Jurkat, Clone E6-1 (cell line): ENCODE measurements at regions not wholly inside any gene's neighbourhood (a gene's known extent, or its start where the extent isn't known, plus 50 kb on each side); places are given as distances from the start of the nearest gene placed in this dataset.

Experiments
- DNase-seq: peaks from one replicate; pipeline ENCODE4 v3.0.0-alpha.2; 2011; ENCODE audit warnings: low read depth, low spot score
- H3K4me3 ChIP-seq: 2 replicates; pipeline ENCODE4 v1.5.1; 2011; ENCODE audit warnings: mild to moderate bottlenecking, low read length, control low read depth, moderate library complexity

- H3K4me3 ChIP-seq: no peak overlapping the region
- DNase-seq: no peak
Measured at GRCh38 chr1:55594701-55595100, 379.5 kb upstream of the USP24 start.

- no peak for DNase-seq
- H3K4me3 ChIP-seq: no peak overlapping the region
Measured at GRCh38 chr1:55593298-55593697, 378.1 kb upstream of the USP24 start.

GRCh38 chr1:55592122-55592521 is 377.0 kb upstream of the USP24 start:
- DNase-seq: no peak

GRCh38 chr1:55589671-55590297 is 374.6 kb upstream of the USP24 start:
- no peak overlapping the region for H3K4me3 ChIP-seq
- no peak for DNase-seq

More at GRCh38 chr1:55592122-55592521, 377.0 kb upstream of the USP24 start:
- H3K4me3 ChIP-seq: no peak overlapping the region

GRCh38 chr1:55588309-55588708 is 373.1 kb upstream of the USP24 start:
- DNase-seq: no peak
- no peak overlapping the region for H3K4me3 ChIP-seq

- DNase-seq: no peak
Measured at GRCh38 chr1:55586771-55587170, 371.6 kb upstream of the USP24 start.

GRCh38 chr1:55585402-55585792 is 370.2 kb upstream of the USP24 start:
- H3K4me3 ChIP-seq: no peak overlapping the region
- no peak for DNase-seq

More at GRCh38 chr1:55586771-55587170, 371.6 kb upstream of the USP24 start:
- H3K4me3 ChIP-seq: no peak overlapping the region

- DNase-seq: no peak
- H3K4me3 ChIP-seq: no peak overlapping the region
Measured at GRCh38 chr1:55584526-55585401, 369.6 kb upstream of the USP24 start.

- no peak for DNase-seq
- H3K4me3 ChIP-seq: no peak overlapping the region
Measured at GRCh38 chr1:55582084-55582483, 366.9 kb upstream of the USP24 start.

- H3K4me3 ChIP-seq: no peak overlapping the region
- DNase-seq: no peak
Measured at GRCh38 chr1:55580845-55581332, 365.7 kb upstream of the USP24 start.

GRCh38 chr1:55579332-55580001 is 364.3 kb upstream of the USP24 start:
- DNase-seq: no peak
- no peak overlapping the region for H3K4me3 ChIP-seq

GRCh38 chr1:55578646-55579045 is 363.5 kb upstream of the USP24 start:
- H3K4me3 ChIP-seq: no peak overlapping the region
- no peak for DNase-seq

GRCh38 chr1:55575571-55576279 is 360.6 kb upstream of the USP24 start:
- no peak overlapping the region for H3K4me3 ChIP-seq
- no peak for DNase-seq

- no peak for DNase-seq
- no peak overlapping the region for H3K4me3 ChIP-seq
Measured at GRCh38 chr1:55574691-55575225, 359.6 kb upstream of the USP24 start.

GRCh38 chr1:55572878-55573734 is 357.9 kb upstream of the USP24 start:
- no peak overlapping the region for H3K4me3 ChIP-seq
- no peak for DNase-seq

- no peak overlapping the region for H3K4me3 ChIP-seq
- DNase-seq: no peak
Measured at GRCh38 chr1:55571767-55572166, 356.6 kb upstream of the USP24 start.

- no peak for DNase-seq
- H3K4me3 ChIP-seq: no peak overlapping the region
Measured at GRCh38 chr1:55569417-55569816, 354.3 kb upstream of the USP24 start.

GRCh38 chr1:55568732-55569131 is 353.6 kb upstream of the USP24 start:
- DNase-seq: no peak
- no peak overlapping the region for H3K4me3 ChIP-seq
